HCT116 (cell line): ENCODE measurements at regions not wholly inside any gene's neighbourhood (a gene's known extent, or its start where the extent isn't known, plus 50 kb on each side); places are given as distances from the start of the nearest gene placed in this dataset.

ENCODE experiments used
- ATAC-seq: fragments of 200-7000 bp; cut with Tn5 transposase; 2 replicates; pipeline ENCODE4 v1.9.1; 2020; ENCODE audit warnings: mild to moderate bottlenecking, moderate library complexity
- BruUV-seq: library from RNA; stranded (reverse); fragments of 400-500 nt; replicated peaks from 2 replicates; lab custom pipeline; 2021; lab: Mats Ljungman, UMichigan
- CTCF ChIA-PET: fragments of 300-600 bp; sonication (Branson Sonifier 250); formaldehyde crosslinking; loops from one replicate; lab custom pipeline; 2021; ENCODE audit warnings: antibody characterized with exemption; lab: Charles Lee
- POLR2A ChIA-PET: fragments of 300-600, 350-600 bp; sonication (Branson Sonifier 250); formaldehyde crosslinking; loops from one replicate; lab custom pipeline; 2021; ENCODE audit warnings: antibody characterized with exemption; lab: Charles Lee
- RAD21 ChIA-PET, 2 experiments: fragments of 300-600 bp; sonication (Branson Sonifier 250); formaldehyde crosslinking; loops; one replicate each; lab custom pipeline; 2023; ENCODE audit warnings: low total read pairs in 2 of 2; ENCODE audit not compliant: uncharacterized antibody in 2 of 2, unreplicated experiment in 2 of 2, low non-redundant PET in 1 of 2; lab: Charles Lee
- DNase-seq: peaks from one replicate; pipeline ENCODE4 v3.0.0-alpha.2; 2010; ENCODE audit warnings: low read depth, low spot score
- H2AFZ ChIP-seq: fragments of 200-600 bp; shearing (Covaris generic), sonication (generic); 2 replicates; pipeline ENCODE4 v1.6.1; 2017; ENCODE audit warnings: low read depth, mixed run types, mixed read lengths, antibody characterized with exemption, low read length; ENCODE audit not compliant: poor library complexity, severe bottlenecking
- H3K27ac ChIP-seq: 2 replicates; pipeline ENCODE4 v1.5.1; 2012; ENCODE audit warnings: low read depth, low read length
- H3K27me3 ChIP-seq: fragments of 200-600 bp; sonication (generic); 2 replicates; pipeline ENCODE4 v1.6.1; 2016; ENCODE audit warnings: mixed run types, low read length, mixed read lengths; ENCODE audit not compliant: insufficient read depth
- H3K36me3 ChIP-seq, 2 experiments: fragments of 200-500 bp in 1 of 2; fragments of 200-600 bp in 1 of 2; sonication (Bioruptor generic) in 1 of 2; sonication (generic) in 1 of 2; 2 replicates each; pipeline versions ENCODE4 v1.5.1 to v1.6.1; 2014 to 2016; ENCODE audit warnings: low read length in 2 of 2, inconsistent platforms in 1 of 2, mixed read lengths in 1 of 2, mixed run types in 1 of 2; ENCODE audit not compliant: insufficient read depth in 2 of 2, control insufficient read depth in 1 of 2
- H3K4me1 ChIP-seq, 2 experiments: fragments of 200-600 bp in 1 of 2; sonication (generic) in 1 of 2; 2 replicates each; pipeline versions ENCODE4 v1.5.1 to v1.6.1; 2012 to 2017; ENCODE audit warnings: low read length in 2 of 2, inconsistent platforms in 1 of 2, mild to moderate bottlenecking in 1 of 2, mixed read lengths in 1 of 2, mixed run types in 1 of 2, moderate library complexity in 1 of 2; ENCODE audit not compliant: insufficient read depth in 2 of 2, control insufficient read depth in 1 of 2
- H3K4me2 ChIP-seq: fragments of 200-600 bp; sonication (generic); 2 replicates; pipeline ENCODE4 v1.6.1; 2017; ENCODE audit warnings: mixed run types, low read length, mixed read lengths
- H3K4me3 ChIP-seq, 2 experiments: fragments of 200-600 bp in 1 of 2; sonication (generic) in 1 of 2; replicated peaks in 1 of 2; 2 replicates each; pipeline ENCODE4 v1.5.1; 2011 to 2016; ENCODE audit warnings: low read length in 2 of 2, control low read depth in 1 of 2, low read depth in 1 of 2, mild to moderate bottlenecking in 1 of 2, mixed read lengths in 1 of 2, mixed run types in 1 of 2
- H3K79me2 ChIP-seq: fragments of 200-600 bp; sonication (generic); 2 replicates; pipeline ENCODE4 v1.6.1; 2017; ENCODE audit warnings: mild to moderate bottlenecking, mixed run types, low read length, moderate library complexity, mixed read lengths; ENCODE audit not compliant: insufficient read depth
- H3K9ac ChIP-seq: fragments of 200-600 bp; sonication (generic); 2 replicates; pipeline ENCODE4 v1.6.1; 2016; ENCODE audit warnings: low read length, mixed read lengths
- H3K9me2 ChIP-seq: fragments of 200-600 bp; sonication (generic), shearing (Covaris generic); 2 replicates; pipeline ENCODE4 v1.6.1; 2017; ENCODE audit warnings: mixed run types, mild to moderate bottlenecking, moderate library complexity; ENCODE audit not compliant: insufficient read depth
- H3K9me3 ChIP-seq, 2 experiments: fragments of 200-500 bp in 1 of 2; fragments of 200-600 bp in 1 of 2; sonication (Bioruptor generic) in 1 of 2; sonication (generic) in 1 of 2; 2 replicates each; pipeline ENCODE4 v1.6.1; 2014 to 2017; ENCODE audit warnings: low read length in 2 of 2, mixed read lengths in 2 of 2, inconsistent platforms in 1 of 2, low read depth in 1 of 2, mild to moderate bottlenecking in 1 of 2, mixed run types in 1 of 2, moderate library complexity in 1 of 2; ENCODE audit not compliant: control insufficient read depth in 1 of 2, insufficient read depth in 1 of 2
- H4K20me1 ChIP-seq: fragments of 200-600 bp; sonication (generic), shearing (Covaris generic); 2 replicates; pipeline ENCODE4 v1.6.1; 2017; ENCODE audit warnings: mixed run types, mild to moderate bottlenecking, moderate library complexity; ENCODE audit not compliant: insufficient read depth
- ATF3 ChIP-seq: IDR thresholded peaks from 2 replicates; pipeline ENCODE4 v1.6.1; 2012
- CBX3 ChIP-seq: IDR thresholded peaks from 2 replicates; pipeline ENCODE4 v1.6.1; 2012; ENCODE audit warnings: low read depth
- CEBPB ChIP-seq: IDR thresholded peaks from 2 replicates; pipeline ENCODE4 v1.6.1; 2012; ENCODE audit warnings: low read depth
- EGR1 ChIP-seq: IDR thresholded peaks from 2 replicates; pipeline ENCODE4 v1.6.1; 2012; ENCODE audit warnings: low read depth
- EZH2phosphoT487 ChIP-seq: fragments of 200-600 bp; IDR thresholded peaks from 2 replicates; pipeline ENCODE4 v1.6.1; 2018; ENCODE audit warnings: antibody characterized with exemption, borderline replicate concordance
- JUND ChIP-seq: IDR thresholded peaks from 2 replicates; pipeline ENCODE4 v1.6.1; 2012
- POLR2A ChIP-seq: IDR thresholded peaks from 2 replicates; pipeline ENCODE4 v1.7.0; 2011; ENCODE audit warnings: borderline replicate concordance; ENCODE audit not compliant: insufficient read depth, insufficient read length; ENCODE audit errors: extremely low read depth
- POLR2AphosphoS5 ChIP-seq: IDR thresholded peaks from 2 replicates; pipeline ENCODE4 v1.6.1; 2011; ENCODE audit warnings: mild to moderate bottlenecking, low read depth, low read length, moderate library complexity
- RAD21 ChIP-seq: IDR thresholded peaks from 2 replicates; pipeline ENCODE4 v1.6.1; 2012; ENCODE audit warnings: low read depth, mild to moderate bottlenecking
- SP1 ChIP-seq: IDR thresholded peaks from 2 replicates; pipeline ENCODE4 v1.6.1; 2012; ENCODE audit warnings: low read depth
- TCF7L2 ChIP-seq: IDR thresholded peaks from 2 replicates; pipeline ENCODE4 v1.7.0; 2011; ENCODE audit warnings: borderline replicate concordance, inconsistent platforms; ENCODE audit not compliant: insufficient read depth, insufficient read length; ENCODE audit errors: extremely low read depth
- YY1 ChIP-seq: IDR thresholded peaks from 2 replicates; pipeline ENCODE4 v1.6.1; 2011; ENCODE audit warnings: low read length, low read depth, moderate library complexity, mild to moderate bottlenecking; ENCODE audit not compliant: insufficient replicate concordance; ENCODE audit errors: extremely low read depth
- ZBTB33 ChIP-seq: IDR thresholded peaks from 2 replicates; pipeline ENCODE4 v1.6.1; 2011; ENCODE audit warnings: mild to moderate bottlenecking, low read length, moderate library complexity; ENCODE audit not compliant: insufficient replicate concordance; ENCODE audit errors: extremely low read depth
- ZNF274 ChIP-seq: fragments of 200-500 bp; sonication (Bioruptor generic); IDR thresholded peaks from 2 replicates; pipeline ENCODE4 v1.6.1; 2014; ENCODE audit warnings: mild to moderate bottlenecking, low read depth, low read length, inconsistent platforms
- intact Hi-C: fragments of 100-400 bp; cut with micrococcal nuclease; formaldehyde crosslinking; loops from 2 replicates; pipeline ENCODE4 v1.10.0; 2022
- TF ChIP-seq, protein P1 (sequence below): IDR thresholded peaks from 2 replicates; pipeline ENCODE4 v1.6.1; 2012; ENCODE audit warnings: low read depth
- TF ChIP-seq, protein P2 (sequence below), 3 experiments: fragments of 200-600 bp in 1 of 3; sonication (generic) in 1 of 3; IDR thresholded peaks in 2 of 3; conservative IDR thresholded peaks in 1 of 3; 2 replicates each; pipeline ENCODE4 v1.5.1; 2012 to 2017; ENCODE audit warnings: low read depth in 2 of 3, low read length in 2 of 3, antibody characterized with exemption in 1 of 3, borderline replicate concordance in 1 of 3, control low read depth in 1 of 3, mild to moderate bottlenecking in 1 of 3, mixed read lengths in 1 of 3, mixed run types in 1 of 3, moderate library complexity in 1 of 3; ENCODE audit not compliant: insufficient read depth in 1 of 3
- TF ChIP-seq, protein P3 (sequence below): IDR thresholded peaks from 2 replicates; pipeline ENCODE4 v1.6.1; 2012

- no peak for TF ChIP-seq ZBTB33
- TF ChIP-seq, protein P1, sequence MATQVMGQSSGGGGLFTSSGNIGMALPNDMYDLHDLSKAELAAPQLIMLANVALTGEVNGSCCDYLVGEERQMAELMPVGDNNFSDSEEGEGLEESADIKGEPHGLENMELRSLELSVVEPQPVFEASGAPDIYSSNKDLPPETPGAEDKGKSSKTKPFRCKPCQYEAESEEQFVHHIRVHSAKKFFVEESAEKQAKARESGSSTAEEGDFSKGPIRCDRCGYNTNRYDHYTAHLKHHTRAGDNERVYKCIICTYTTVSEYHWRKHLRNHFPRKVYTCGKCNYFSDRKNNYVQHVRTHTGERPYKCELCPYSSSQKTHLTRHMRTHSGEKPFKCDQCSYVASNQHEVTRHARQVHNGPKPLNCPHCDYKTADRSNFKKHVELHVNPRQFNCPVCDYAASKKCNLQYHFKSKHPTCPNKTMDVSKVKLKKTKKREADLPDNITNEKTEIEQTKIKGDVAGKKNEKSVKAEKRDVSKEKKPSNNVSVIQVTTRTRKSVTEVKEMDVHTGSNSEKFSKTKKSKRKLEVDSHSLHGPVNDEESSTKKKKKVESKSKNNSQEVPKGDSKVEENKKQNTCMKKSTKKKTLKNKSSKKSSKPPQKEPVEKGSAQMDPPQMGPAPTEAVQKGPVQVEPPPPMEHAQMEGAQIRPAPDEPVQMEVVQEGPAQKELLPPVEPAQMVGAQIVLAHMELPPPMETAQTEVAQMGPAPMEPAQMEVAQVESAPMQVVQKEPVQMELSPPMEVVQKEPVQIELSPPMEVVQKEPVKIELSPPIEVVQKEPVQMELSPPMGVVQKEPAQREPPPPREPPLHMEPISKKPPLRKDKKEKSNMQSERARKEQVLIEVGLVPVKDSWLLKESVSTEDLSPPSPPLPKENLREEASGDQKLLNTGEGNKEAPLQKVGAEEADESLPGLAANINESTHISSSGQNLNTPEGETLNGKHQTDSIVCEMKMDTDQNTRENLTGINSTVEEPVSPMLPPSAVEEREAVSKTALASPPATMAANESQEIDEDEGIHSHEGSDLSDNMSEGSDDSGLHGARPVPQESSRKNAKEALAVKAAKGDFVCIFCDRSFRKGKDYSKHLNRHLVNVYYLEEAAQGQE: no peak
Measured at GRCh38 chr5:166367391-166367790, 1924.1 kb upstream of the WWC1 start (continued).

DNA sequence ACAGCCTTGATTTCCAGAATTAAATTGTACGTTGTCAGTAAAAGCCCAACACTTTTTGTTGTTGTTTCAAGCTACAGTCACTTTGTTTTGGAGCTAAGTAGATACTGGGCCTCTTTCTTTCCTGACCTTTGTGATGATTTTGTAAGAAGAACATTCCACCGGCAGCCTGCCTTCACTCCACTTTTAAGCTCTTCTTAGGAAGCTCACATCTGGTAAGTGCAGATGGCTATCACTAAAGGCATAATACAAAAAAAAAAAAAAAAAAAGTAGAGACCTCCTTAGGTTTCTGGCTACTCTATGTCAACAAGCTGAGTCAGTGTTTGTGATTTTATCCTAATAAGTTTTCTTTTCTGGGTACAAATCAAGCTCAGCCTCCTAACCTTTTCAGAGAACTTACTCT lies 1922.1 kb upstream of the WWC1 start:
- ChIA-PET RAD21 (no interaction called here), POLR2A (no interaction called here), CTCF (no interaction called here)
- DNase-seq (no peak), ATAC-seq (no peak)
- H3K79me2 ChIP-seq: no peaks in the 10 kb centered on the region
- H3K36me3 ChIP-seq: no peaks in the 10 kb centered on the region
- H3K4me1 ChIP-seq: no peaks in the 10 kb centered on the region
- no peaks in the 10 kb centered on the region for H4K20me1 ChIP-seq
- no peak overlapping the region for H2AFZ ChIP-seq
- no peaks in the 10 kb centered on the region for H3K27me3 ChIP-seq
- no peak overlapping the region for H3K9ac ChIP-seq
- intact Hi-C loops: no loop called here
- no peak overlapping the region for H3K4me3 ChIP-seq
- no peak overlapping the region for H3K27ac ChIP-seq
- H3K4me2 ChIP-seq: no peak overlapping the region
- TF ChIP-seq, protein P2, sequence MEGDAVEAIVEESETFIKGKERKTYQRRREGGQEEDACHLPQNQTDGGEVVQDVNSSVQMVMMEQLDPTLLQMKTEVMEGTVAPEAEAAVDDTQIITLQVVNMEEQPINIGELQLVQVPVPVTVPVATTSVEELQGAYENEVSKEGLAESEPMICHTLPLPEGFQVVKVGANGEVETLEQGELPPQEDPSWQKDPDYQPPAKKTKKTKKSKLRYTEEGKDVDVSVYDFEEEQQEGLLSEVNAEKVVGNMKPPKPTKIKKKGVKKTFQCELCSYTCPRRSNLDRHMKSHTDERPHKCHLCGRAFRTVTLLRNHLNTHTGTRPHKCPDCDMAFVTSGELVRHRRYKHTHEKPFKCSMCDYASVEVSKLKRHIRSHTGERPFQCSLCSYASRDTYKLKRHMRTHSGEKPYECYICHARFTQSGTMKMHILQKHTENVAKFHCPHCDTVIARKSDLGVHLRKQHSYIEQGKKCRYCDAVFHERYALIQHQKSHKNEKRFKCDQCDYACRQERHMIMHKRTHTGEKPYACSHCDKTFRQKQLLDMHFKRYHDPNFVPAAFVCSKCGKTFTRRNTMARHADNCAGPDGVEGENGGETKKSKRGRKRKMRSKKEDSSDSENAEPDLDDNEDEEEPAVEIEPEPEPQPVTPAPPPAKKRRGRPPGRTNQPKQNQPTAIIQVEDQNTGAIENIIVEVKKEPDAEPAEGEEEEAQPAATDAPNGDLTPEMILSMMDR (IDR thresholded peaks at IDR 0.05 in 2 of 3, conservative IDR thresholded peaks at IDR 0.05 in 1 of 3; ENCODE audit: borderline replicate concordance in 1 of 3, insufficient read depth in 1 of 3, low read depth in 2 of 3, low read length in 2 of 3): no peak
- TF ChIP-seq RAD21 (no peak), POLR2A (no peak), EZH2phosphoT487 (no peak), SP1 (no peak), JUND (no peak), CEBPB (no peak), POLR2AphosphoS5 (no peak), ATF3 (no peak), EGR1 (no peak), ZNF274 (no peak), YY1 (no peak), TCF7L2 (no peak), CBX3 (no peak)
- TF ChIP-seq, protein P3, sequence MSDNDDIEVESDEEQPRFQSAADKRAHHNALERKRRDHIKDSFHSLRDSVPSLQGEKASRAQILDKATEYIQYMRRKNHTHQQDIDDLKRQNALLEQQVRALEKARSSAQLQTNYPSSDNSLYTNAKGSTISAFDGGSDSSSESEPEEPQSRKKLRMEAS: no peak
- H3K9me3 ChIP-seq: peaks cover 3 to 13% of the 10 kb centered on the region in 2 experiments; a peak in 2 of 4 replicates
- H3K9me2 ChIP-seq: no peaks in the 10 kb centered on the region
- no TSS peak for BruUV-seq
